ENCODE measurements at regions not wholly inside any gene's neighbourhood (a gene's known extent, or its start where the extent isn't known, plus 50 kb on each side); places are given as distances from the start of the nearest gene placed in this dataset.

DNA sequence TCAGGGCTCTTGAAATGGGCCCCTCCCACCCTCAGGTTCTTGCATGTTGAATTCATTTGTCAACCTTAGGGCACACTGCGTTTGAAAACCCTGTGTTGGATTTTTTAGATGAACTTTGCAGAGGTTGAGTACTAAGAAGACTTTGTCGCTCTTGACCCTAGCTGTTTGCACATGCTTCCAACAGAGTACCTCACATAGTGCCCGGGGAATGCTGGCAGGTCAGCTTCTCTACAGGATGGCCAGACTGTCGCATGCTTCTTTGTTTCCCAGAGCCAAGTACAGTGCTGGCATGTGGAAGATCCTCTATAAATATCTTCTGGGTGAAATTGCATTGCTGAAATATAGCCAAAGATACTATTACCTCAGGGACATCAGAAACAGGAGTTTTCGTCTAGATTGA is 59.9 kb downstream of the FAT3 start:
- TF ChIP-seq, protein P1, sequence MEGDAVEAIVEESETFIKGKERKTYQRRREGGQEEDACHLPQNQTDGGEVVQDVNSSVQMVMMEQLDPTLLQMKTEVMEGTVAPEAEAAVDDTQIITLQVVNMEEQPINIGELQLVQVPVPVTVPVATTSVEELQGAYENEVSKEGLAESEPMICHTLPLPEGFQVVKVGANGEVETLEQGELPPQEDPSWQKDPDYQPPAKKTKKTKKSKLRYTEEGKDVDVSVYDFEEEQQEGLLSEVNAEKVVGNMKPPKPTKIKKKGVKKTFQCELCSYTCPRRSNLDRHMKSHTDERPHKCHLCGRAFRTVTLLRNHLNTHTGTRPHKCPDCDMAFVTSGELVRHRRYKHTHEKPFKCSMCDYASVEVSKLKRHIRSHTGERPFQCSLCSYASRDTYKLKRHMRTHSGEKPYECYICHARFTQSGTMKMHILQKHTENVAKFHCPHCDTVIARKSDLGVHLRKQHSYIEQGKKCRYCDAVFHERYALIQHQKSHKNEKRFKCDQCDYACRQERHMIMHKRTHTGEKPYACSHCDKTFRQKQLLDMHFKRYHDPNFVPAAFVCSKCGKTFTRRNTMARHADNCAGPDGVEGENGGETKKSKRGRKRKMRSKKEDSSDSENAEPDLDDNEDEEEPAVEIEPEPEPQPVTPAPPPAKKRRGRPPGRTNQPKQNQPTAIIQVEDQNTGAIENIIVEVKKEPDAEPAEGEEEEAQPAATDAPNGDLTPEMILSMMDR (IDR thresholded peaks at IDR 0.05): no peak
- peak; percentile 6 to 12 for DNase-seq
- H3K27ac ChIP-seq: no peak overlapping the region
- 38 to 50% methylated on average over 5 of the region's 5 CpGs for WGBS, 2 donors
- ATAC-seq: peak in 7 of 8 donors; percentile 55 to 91 (median 79)
- H3K9me3 ChIP-seq: no peaks in the 10 kb centered on the region
- no peaks in the 10 kb centered on the region for H3K36me3 ChIP-seq
- peaks cover 0 to 7% (median 0%) of the 10 kb centered on the region in 9 donors for H3K4me1 ChIP-seq
- intact Hi-C loops (cut with DNase I): no loop called here
- no peaks in the 10 kb centered on the region for H3K27me3 ChIP-seq
- no peak overlapping the region for H3K4me3 ChIP-seq

DNA sequence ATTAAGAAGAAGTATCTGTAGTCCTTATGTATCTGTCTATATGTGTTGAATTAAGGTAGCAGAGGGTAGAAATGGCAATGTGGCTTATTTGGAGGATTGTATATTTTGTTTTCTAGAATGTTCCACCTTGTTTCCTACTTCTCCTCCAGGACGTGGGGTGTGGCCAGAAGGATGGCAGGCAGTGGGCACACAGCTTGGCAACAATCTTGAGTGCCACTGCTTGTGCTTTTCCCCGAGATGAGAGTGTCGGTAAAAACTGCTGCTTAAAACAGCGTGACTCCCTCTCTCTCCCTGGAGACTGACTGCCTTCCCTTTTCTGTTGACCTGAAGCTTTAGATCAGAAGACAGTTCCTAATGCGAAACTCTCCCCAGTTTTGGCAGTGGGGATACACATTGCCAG is 61.2 kb downstream of the FAT3 start:
- Histone ChIP-seq H3K4me3 (no peak overlapping the region), H3K4me1 (peaks cover 0 to 7% (median 0%) of the 10 kb centered on the region in 9 donors), H3K9me3 (no peaks in the 10 kb centered on the region), H3K27me3 (no peaks in the 10 kb centered on the region), H3K36me3 (no peaks in the 10 kb centered on the region), H3K27ac (no peak overlapping the region)
- TF ChIP-seq, protein P1 (IDR thresholded peaks at IDR 0.05): no peak
- ATAC-seq: no peak
- intact Hi-C loops (cut with DNase I): no loop called here
- WGBS, 2 donors: 69 to 78% methylated on average over 5 of the region's 5 CpGs
- no peak for DNase-seq

DNA sequence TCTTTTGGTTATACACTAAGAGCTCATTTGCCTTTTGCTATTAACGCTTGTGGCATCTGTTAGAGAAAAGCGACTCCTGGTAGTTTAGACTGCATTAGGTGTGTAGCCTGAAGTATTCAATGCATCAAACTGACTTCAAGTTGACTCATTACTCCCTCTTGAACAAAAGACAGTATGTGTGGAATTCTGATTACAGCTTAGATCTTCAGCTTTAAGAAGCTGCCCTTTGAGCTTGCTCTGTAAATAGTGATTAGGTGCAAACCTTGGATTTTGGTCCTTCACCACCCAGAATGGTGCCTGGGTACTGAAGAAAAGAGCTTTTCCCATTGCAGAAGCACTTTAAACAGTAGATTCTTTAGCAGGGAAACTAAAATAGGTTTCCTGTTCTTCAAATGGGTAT is 62.1 kb downstream of the FAT3 start:
- Histone ChIP-seq H3K9me3 (no peaks in the 10 kb centered on the region), H3K27ac (no peak overlapping the region), H3K4me3 (no peak overlapping the region), H3K27me3 (no peaks in the 10 kb centered on the region), H3K4me1 (peaks cover 0 to 7% (median 0%) of the 10 kb centered on the region in 9 donors), H3K36me3 (no peaks in the 10 kb centered on the region)
- ATAC-seq (no peak), DNase-seq (no peak)
- TF ChIP-seq, protein P1 (IDR thresholded peaks at IDR 0.05): no peak
- intact Hi-C loops (cut with DNase I): no loop called here
- WGBS, 2 donors: 90 to 92% methylated on average over 2 of the region's 2 CpGs

DNA sequence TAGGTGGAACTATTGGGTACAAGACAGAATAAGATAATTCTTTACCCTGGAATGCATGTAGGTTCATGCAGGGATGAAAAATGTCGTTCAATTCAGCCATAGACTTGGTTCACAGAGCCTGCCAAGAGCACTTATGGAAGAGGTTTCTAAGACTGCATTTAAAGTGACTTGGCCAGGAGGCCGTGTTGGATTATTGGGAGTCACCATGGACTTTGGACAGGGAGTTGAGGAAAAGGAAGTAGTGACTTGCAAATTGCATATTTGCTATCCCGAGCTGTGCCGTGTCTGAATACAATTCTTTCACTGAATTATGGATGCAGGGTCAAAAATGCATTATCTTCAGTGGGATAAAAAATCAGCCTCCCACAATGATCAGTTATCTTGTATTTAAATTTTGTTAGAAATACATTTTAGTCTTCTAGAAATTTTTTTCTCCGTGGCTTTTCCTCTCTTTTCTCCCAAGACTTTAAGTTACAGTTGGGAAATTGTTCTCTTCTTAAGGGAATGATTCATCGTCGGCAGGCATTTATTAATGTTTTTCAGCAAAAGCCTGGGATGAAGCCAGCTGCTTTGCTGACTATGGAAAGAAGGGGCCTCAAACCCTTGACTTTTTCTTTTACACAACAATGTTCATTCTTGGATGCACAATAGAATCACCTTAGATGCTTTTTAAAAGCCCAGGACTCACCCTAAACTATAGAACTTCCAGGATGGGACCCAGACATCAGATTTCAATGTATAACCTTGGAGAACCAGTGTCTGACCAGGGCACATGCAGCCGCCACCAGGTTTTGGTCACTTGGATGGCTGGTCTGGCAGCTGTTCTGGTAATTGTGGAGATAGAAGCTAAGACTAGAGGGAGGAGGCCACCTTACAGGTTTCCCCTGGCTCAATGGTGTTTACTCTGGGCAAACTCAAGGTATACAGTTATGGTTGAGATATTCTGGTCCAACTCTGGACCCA is 70.8 kb downstream of the FAT3 start:
- H3K27ac ChIP-seq: no peak overlapping the region
- no peaks in the 10 kb centered on the region for H3K4me1 ChIP-seq
- DNase-seq (no peak), ATAC-seq (no peak)
- TF ChIP-seq, protein P1 (IDR thresholded peaks at IDR 0.05): no peak
- no peak overlapping the region for H3K4me3 ChIP-seq
- 83% methylated on average over 8 of the region's 8 CpGs for WGBS, 2 donors
- H3K36me3 ChIP-seq: no peaks in the 10 kb centered on the region
- no peaks in the 10 kb centered on the region for H3K27me3 ChIP-seq
- intact Hi-C loops (cut with DNase I): loop anchor here in 1 of 10 donors (10.0 kb wide), 1 partner anchor 69 kb away; no protein-coding TSS in a partner anchor
- H3K9me3 ChIP-seq: peaks cover 0 to 4% (median 0%) of the 10 kb centered on the region in 11 donors
